Activated effector memory CD4-positive, alpha-beta T cell treated with Interleukin-2 at 50 U/mL for 16 hours (primary cell): ENCODE measurements at regions not wholly inside any gene's neighbourhood (a gene's known extent, or its start where the extent isn't known, plus 50 kb on each side); places are given as distances from the start of the nearest gene placed in this dataset.
"Not testable (repeated sequence)": the region's sequence is repeated elsewhere in the genome, so short reads cannot be mapped to it uniquely, and the experiment has no call there.

Experiments
- DNase-seq: peaks from one replicate; pipeline ENCODE4 v3.0.0-alpha.2; 2020

GRCh38 chr2:234178330-234179030 is 128.0 kb downstream of the SPP2 start:
- DNase-seq = no peak

DNA sequence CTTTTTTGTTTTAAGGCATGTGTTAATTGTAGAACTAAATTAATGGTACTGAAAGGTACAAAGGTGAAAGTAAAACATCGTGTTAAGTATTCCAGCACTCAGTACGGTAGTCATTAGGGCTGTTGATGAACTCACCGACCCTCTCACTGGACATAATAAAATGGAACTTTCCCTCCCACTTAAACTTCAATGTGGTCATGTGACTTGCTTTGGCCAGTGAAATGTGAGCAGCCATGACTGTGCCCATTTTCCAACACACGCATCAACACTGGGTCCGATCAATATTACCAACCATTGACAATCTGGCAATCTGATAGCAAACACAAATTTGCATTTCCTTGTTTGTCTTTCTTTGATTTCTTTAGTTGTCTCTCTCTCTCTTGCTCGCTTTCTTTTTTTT is 125.1 kb downstream of the SPP2 start:
- DNase-seq = no peak

DNA sequence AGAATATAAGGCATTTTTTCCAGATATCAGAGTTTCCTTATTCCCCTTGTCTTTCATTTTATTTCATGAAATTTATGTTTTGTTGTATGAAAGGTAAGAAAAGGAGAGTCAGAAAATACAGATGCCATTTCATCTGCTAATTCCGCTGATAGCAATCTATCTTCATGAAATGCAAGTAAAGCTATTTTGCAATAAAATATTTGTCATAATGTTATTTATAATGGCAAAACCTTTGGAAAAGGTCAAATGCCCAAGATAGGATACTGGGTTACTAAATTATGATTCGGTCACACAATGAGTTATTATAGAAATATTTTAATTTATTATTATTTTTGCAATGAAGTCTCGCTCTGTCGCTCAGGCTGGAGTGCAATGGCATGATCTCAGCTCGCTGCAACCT is 124.2 kb downstream of the SPP2 start:
- no peak for DNase-seq

DNA sequence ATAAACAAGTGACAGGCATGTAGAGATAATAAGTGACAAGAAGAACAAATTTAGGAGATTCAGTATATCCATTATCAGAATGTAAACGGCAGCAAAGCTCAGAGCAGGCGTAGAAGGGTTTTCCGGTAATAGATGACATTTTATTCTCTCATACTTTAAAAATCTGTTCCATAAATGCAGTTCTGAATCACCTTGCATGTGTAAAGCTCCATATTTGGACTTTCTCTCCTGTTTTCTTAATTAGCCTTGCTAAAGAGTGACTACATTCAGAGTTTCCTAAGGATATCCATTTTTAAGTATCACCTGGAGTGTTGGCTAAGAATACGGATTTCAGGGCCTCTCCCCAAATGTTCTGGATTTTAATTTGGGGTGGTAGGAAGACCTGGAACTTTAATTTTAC is 122.0 kb downstream of the SPP2 start:
- DNase-seq = no peak

- no peak for DNase-seq
Measured at GRCh38 chr2:234172066-234172465, 121.6 kb downstream of the SPP2 start.

DNA sequence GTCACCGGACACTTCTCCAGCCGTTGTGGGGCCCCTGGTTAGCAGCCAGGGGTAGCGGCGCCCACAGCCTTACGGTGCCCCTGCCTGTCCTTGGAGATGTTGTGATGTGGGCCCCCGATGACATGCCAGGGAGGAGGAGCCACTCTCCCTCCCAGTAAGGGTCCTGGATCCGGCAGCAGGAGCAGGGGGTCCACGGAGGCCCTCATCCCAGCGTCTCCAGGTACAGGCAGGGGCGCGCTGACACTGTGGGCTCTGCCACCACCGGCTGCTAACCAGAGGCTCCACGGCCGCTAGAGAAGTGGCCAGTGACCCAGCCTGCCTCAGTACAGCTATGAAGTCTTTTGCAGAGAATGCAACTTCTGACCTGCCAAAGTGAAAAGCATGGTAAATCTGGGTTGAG is 121.2 kb downstream of the SPP2 start:
- no peak for DNase-seq

GRCh38 chr2:234169674-234170073 is 119.2 kb downstream of the SPP2 start:
- DNase-seq = no peak

GRCh38 chr2:234168605-234169570 is 118.4 kb downstream of the SPP2 start:
- DNase-seq = not testable (repeated sequence)

GRCh38 chr2:234166531-234166930 is 116.0 kb downstream of the SPP2 start:
- no peak for DNase-seq

DNA sequence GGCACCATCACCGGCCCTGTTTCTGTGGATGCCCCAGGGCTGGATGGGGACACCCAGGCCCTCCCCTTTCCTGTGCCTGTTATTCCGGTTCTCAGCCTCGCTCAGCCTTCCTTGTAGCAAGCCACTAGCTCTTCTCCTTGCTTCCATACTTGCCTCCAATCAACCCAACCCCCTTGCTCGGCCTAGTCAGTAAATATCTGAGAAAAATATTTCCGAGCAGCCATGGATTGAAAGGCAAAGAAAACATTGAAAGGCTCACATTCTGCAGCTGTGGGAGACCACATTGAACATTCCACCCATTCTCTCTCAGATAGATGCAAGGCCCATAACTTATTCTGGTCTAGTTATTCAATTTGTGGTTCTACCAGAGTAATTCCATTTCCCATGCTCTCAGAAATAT is 114.9 kb downstream of the SPP2 start:
- DNase-seq = no peak

DNA sequence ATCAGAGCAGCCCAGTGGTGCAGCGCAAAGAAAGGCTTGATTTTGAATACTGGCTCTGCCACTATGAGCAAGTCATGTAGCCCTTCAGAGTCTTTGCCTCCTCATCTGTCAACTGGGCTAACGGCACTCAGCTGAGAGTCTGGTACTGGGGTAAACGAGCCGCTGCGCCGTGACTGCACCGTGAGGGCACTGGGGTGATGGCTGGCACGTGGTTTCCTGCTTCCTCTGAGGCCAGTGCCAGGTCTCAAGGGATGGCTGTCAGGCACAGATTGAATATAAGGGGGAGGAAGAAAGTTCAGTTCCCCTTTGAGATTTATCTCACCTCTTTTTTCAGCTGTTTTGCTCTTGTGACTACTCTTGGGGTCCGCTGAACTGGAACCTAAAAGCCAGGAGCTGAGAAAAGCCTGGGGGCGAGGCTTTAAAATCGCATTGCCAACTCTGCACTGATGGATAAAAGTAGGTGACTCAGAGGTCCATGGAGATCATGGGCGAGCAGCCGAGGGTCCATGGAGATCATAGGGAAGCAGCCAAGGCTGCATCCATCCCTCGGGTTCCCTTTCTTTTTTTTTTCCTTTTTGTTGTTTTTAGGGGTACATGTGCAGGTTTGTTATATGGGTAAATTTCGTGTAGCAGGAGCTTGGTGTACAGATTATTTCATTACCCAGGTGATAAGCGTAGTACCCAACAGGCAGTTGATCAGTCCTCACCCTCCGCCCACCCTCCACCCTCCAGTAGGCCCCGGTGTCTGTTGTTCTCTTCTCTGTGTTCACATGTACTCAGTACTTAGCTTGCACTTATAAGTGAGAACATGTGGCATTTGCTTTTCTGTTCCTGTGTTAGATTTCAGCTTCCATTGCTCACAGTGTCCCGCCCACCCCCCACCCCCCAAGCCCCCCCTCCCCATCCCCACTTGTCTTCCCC is 114.3 kb downstream of the SPP2 start:
- peak; percentile 55 for DNase-seq

- DNase-seq = no peak
Measured at GRCh38 chr2:234163510-234164045, 113.1 kb downstream of the SPP2 start.

DNA sequence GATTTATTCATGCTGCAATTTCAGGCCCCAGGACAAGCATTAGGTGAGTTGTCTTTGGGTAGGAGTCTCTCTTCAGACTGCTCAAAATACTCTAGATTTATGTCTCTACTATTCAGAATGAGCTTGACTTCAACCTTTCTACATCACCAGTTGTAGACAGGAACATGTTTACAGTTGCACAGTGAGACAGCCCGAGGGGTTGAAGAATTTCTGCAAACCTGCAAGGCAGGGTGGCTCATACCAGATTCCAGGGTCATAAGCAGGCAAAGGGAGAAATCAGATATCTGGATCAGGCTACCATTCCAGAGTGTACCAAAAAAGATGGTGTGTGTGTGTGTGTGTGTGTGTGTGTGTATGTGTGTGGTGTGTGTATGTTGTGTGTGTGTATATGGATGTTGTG is 112.4 kb downstream of the SPP2 start:
- DNase-seq = no peak

DNA sequence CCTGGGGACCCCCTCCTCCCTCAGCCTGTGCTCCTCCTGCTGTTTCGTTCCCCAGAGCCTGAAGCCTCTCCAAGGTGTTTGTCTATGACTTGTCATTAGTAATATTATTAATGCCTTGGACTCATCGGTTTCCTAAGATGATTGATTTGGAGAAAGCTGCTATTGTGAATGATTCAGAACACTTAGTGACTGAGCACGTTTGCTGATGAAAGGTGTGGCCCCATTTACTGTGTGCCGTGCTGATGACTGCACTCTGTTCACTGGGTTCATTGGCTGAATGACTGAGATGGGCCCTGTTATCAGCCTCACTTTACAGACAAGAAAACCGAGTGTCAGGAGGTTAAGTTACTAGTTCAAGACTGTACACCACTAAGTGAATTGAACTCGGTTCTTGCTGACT is 111.4 kb downstream of the SPP2 start:
- DNase-seq = no peak

DNA sequence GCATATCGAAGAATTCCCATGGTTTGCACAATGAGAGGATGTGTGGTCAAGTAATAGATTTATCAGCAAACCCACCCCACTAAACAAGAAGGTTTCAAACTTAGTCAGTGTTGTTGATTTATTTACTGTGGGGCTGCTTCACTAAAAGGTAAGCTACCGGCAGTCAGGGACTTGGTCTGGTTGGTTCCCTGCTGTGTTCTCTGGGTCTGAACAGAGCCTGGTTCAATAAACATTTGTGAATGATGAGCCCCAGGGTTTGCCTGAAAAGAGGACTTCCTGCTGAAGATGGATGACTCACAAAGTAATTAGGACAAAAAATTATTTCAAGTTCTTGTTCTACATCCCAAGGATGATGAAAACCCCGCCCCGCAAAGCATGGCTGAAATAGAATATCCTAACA is 108.3 kb downstream of the SPP2 start:
- no peak for DNase-seq

DNA sequence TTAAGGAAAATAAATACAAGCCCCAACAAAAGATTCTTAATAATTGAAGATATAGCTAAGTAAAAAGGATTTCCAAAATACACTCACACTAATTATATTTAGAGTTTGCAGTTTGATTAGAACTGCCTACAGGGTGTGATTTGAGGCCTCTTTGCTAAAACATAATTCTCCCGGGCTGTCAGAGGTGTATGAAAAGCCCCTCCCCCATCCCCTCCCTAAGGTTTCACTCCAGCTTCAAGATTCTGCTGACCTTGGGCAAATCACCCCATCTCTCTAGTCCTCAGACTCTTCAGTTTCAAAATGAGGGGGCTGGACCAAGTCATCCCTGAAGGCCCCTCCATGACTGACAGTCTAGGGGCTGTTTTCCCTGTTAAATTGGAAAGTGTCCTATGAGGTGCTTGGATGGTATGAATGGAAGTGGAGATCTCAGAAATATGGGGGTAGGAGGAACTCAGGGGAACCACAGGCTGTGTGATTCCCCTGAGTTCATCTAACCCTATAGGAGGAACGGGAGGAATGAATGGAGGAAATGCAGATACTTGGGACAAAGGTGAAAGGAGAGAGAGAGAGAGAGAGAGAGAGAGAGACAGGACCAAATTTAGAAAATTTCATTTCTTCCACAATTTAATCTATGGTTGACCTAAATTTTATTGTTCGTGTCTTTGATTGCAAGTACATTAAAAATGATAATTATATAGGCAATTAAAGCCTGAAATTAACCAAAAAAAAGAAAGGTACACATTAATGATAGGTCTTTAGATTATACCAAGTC is 107.5 kb downstream of the SPP2 start:
- DNase-seq = no peak

GRCh38 chr2:234156326-234156725 is 105.8 kb downstream of the SPP2 start:
- no peak for DNase-seq

DNA sequence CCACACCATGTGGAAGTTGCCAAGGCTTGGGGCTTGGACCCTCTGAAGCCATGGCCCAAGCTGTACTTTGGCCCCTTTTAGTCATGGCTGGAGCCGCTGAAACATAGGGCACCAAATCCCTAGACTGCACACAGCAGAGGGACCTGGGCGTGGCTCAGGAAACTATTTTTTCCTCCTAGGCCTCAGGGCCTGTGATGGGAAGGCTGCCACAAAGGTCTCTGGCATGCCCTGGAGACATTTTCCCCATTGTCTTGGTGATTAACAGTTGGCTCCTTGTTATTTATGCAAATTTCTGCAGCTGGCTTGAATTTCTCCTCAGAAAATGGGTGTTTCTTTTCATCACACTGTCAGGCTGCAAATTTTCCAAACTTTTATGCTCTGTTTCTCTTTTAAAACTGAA is 102.3 kb downstream of the SPP2 start:
- not testable (repeated sequence) for DNase-seq

DNA sequence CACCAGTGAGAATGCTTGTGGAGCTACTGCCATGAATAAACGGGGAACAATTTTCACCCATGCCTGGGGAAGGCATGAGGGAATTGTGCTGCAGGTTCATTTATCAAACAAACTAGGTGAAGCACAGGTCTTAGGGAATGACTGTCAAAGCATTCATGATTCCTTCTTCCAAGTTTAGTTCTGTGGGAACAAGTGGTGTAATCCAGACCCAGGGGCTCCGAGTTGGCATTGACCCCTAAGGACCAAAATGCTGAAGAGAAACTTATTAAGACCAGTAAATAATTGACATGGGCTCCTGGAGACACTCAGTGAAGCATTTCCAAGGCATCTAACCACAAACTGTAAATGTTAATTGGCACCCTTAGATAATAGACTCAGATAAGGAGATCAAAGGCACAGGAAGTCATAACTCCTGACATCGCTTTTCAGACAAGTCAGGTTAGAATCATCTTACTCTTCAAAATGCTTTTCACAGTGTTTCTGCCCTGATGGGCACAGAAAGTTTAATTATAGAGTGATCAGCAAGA is 96.9 kb downstream of the SPP2 start:
- no peak for DNase-seq

GRCh38 chr2:234146087-234146826 is 95.8 kb downstream of the SPP2 start:
- DNase-seq = no peak

GRCh38 chr2:234145511-234145910 is 95.0 kb downstream of the SPP2 start:
- DNase-seq = no peak
